IPS-NIHi11 (cell line): ENCODE measurements at regions not wholly inside any gene's neighbourhood (a gene's known extent, or its start where the extent isn't known, plus 50 kb on each side); places are given as distances from the start of the nearest gene placed in this dataset.

Source experiments
- DNase-seq: peaks from one replicate; pipeline ENCODE4 v3.0.0; 2012; ENCODE audit warnings: mixed read lengths, low spot score

GRCh38 chr18:57915865-57916582, 112.9 kb upstream of the ATP8B1 start:
- DNase-seq: peak; percentile 26

GRCh38 chr18:57915248-57915647, 112.1 kb upstream of the ATP8B1 start:
- DNase-seq: no peak

- no peak for DNase-seq
These were observed 110.6 kb upstream of the ATP8B1 start for GRCh38 chr18:57913686-57914085.

- peak; percentile 74 for DNase-seq
These were observed 107.7 kb upstream of the ATP8B1 start for GRCh38 chr18:57910817-57911216.

- no peak for DNase-seq
These were observed 107.0 kb upstream of the ATP8B1 start for GRCh38 chr18:57910134-57910533.

GRCh38 chr18:57909620-57910019, 106.5 kb upstream of the ATP8B1 start:
- DNase-seq: no peak

GRCh38 chr18:57908092-57908491, 105.0 kb upstream of the ATP8B1 start:
- DNase-seq: no peak

GRCh38 chr18:57907550-57907949, 104.4 kb upstream of the ATP8B1 start:
- no peak for DNase-seq

- DNase-seq: peak; percentile 49
These were observed 103.7 kb upstream of the ATP8B1 start for GRCh38 chr18:57906852-57907251.

- no peak for DNase-seq
These were observed 101.4 kb upstream of the ATP8B1 start for GRCh38 chr18:57904535-57904934.

- DNase-seq: no peak
These were observed 99.6 kb upstream of the ATP8B1 start for GRCh38 chr18:57902721-57903120.

GRCh38 chr18:57901825-57902589, 98.9 kb upstream of the ATP8B1 start:
- no peak for DNase-seq

GRCh38 chr18:57900906-57901435, 97.9 kb upstream of the ATP8B1 start:
- DNase-seq: no peak

- DNase-seq: no peak
These were observed 95.5 kb upstream of the ATP8B1 start for GRCh38 chr18:57898506-57899124.

GRCh38 chr18:57895182-57895581, 92.1 kb upstream of the ATP8B1 start:
- DNase-seq: no peak

- DNase-seq: no peak
These were observed 88.7 kb upstream of the ATP8B1 start for GRCh38 chr18:57891707-57892391.

- no peak for DNase-seq
These were observed 87.2 kb upstream of the ATP8B1 start for GRCh38 chr18:57890266-57890665.

GRCh38 chr18:57889841-57890240, 86.7 kb upstream of the ATP8B1 start:
- DNase-seq: no peak

- DNase-seq: no peak
These were observed 84.6 kb upstream of the ATP8B1 start for GRCh38 chr18:57887543-57888383.

- DNase-seq: no peak
These were observed 82.8 kb upstream of the ATP8B1 start for GRCh38 chr18:57885931-57886330.

GRCh38 chr18:57882465-57882864, 79.3 kb upstream of the ATP8B1 start:
- DNase-seq: no peak
